Inflammatory macrophage (primary cell): ENCODE measurements at regions not wholly inside any gene's neighbourhood (a gene's known extent, or its start where the extent isn't known, plus 50 kb on each side); places are given as distances from the start of the nearest gene placed in this dataset.

Source experiments
- DNase-seq, 2 donors: peaks; one replicate each; pipeline ENCODE4 v3.0.0-alpha.2; 2020 to 2022

DNA sequence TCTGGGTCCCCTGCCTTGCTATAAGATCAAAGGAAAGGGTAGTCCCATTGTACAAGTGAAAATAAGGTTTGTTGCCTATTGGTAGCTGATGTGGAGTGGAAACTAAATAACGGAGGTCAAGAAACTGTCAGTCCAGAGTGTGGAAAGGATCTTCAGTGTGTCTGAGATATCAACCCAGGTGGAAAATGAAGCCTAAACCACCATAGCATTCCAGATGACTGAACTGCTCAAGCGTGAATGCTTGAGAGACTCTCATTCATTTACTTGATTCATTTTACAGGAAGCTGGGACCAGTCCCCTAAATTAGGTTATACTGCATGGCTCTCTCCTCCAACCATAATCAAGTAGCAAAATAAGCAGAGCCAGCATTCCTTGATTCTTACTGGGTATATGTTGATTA is 116.0 kb upstream of the SLC28A3 start:
- no peak for DNase-seq

DNA sequence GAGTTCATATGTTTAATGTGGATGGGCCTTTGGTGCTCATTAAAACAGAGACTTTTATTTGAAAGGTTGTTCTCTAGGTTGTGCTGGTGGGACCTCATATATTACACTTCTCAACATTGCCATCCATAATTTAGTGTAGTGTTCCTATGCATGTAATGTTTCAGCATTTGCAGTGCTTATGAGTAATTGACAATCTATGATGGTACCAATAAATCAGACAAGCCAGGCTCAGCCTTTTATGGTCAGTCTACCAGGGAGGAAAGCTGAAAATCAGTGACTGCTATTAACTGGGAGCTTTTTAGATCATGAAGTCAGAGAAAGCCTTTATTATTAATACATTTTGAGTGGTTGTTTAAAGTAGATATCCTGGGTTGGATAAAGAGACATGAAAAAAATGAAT is 120.1 kb upstream of the SLC28A3 start:
- no peak for DNase-seq

DNA sequence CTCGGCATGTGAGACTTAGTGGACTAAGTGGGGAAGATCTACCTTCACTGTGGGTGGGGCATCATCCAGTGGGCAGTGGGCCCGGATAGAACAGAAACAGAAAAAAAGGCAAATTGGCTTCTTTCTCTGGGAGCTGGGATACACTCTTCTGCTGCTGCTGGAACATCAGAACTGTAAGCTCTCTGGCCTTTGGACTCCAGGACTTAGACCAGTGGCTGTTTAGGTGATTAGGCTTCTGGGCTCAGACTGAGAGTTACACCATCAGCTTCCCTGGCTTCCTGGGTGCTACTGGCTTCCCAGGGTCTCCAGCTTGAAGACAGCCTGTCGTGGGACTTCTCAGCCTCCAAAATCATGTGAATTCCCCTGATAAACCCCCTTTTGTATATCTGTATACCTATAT is 122.7 kb upstream of the SLC28A3 start:
- no peak for DNase-seq

DNA sequence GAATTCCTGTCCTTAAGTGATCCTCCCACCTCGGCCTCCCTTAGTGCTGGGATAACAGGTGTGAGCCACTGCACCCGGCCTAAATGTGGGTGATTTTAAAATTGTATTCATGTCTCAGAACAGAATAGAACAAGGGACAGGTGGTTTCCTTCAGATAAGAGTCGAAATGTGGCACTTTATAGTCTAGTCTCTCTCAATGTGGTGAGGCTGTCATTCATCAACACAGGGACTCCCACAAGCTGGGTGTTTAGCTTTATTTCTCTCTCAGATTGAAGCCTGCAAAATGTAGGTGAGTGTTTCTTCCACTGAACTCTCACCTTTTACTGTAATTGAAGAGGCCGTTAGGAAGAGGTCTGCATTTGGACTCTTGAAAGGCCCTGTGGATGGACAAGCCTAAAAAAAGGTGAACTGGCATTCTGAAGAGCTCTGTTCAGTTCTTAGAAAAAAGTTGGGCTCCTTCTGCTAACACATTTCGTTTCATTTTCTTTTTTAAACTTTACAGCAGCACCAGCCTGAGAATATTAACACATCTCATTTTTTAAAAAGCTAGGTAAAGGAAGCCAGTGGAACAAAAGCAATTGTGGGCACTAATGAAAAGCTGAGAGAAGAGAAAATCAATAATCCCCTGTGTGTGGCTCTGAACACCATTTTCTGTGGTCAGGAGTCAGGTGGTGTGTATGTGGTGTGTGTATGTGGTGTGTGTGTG is 126.2 kb upstream of the SLC28A3 start:
- no peak for DNase-seq

DNA sequence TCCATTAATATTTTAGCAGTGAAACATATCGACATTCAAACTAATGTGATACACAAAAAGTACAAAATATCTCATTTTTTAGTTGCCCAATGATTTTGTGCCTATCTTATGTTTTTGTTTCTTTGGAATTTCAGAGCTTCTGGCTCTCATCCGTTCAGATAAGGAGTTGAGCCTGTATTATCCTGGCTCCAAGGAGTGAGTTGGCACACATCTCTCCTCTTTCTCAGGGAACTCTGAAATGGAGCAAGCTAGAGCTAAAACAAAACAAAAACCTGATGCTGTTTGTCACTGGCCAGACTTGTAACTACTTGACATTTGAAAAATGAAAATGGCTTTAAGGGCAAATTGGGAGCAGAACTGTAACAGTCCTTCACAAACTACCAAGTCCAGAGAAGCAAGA is 131.3 kb upstream of the SLC28A3 start:
- no peak for DNase-seq

DNA sequence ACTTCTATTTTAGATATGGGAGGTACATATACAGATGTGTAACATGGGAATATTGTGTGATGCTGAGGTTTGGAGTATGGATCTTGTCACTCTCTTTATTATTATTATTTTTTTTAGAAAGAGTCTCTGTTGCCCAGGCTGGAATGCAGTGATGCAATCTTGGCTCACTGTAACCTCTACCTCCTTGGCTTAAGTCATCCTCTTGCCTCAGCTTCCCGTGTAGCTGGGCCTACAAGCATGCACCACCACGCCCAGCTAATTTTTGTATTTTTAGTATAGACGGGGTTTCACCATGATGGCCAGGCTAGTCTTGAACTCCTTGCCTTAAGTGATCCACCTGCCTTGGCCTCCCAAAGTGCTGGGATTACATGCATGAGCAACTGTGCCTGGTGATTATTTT is 138.4 kb upstream of the SLC28A3 start:
- DNase-seq, result no peak

DNA sequence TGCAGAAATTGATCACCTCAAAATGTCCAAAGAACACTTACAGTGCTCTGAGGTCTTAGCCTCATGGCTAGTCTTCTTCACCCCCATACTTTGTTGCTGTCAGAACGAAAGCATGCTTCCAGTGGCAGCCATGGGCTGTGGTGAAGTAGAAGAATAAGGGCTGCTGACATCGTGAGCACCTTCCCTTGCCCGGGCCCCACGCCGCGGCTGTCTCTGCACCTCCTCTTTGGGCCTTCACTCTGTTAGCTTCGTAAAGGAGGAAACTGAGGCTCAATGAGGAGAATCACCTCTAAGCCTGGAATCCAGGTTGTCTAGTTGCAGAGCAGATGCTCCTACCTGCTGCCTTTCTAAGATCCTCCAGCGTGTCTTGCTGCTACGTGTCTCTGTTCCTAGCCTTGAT is 139.5 kb upstream of the SLC28A3 start:
- DNase-seq, result no peak

DNA sequence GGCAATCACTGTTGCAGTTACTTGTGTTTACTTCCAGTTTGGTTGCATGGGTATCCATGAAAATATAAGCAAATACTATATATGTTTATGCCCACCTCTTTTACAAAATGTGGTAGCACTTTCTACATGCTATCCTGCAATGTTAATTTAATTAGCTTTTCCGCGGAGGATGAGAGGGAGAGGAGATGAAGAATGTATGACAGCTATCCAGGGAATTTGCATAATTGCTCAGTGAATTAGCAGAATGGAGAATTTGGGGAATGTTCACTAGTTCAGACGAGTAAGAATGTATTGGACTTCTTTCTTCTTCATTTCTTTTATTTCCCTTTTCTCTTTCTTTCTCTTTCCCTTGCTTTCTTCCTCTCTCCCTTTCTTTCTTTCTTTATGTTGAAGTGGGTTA is 140.7 kb upstream of the SLC28A3 start:
- no peak for DNase-seq

DNA sequence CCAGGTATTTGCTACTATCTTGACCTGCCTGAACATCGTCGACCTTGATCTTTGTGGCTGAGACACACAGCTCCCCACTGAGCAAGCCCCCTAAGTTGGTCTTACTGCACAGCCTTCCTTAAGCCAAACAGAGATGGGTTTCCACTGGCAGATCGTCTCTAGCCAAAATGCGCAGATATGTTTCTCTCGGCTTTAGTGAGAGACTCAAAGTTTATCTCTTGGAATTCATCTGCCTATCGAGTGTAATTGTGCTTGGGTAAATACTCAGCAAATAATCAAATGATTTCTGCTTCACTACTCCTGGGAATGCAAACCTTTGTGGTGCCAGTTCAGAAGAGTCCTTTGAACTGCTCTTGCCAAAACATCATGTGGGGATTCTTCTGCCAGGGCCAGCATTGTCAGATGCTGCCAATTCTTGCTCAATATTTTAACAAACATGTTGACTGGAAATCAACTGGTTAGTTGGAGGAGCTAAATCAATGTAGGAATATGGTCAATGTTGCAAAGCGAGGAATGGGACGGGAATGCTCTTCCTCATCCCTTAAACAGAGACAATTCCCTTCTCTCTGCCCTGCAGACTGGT is 141.2 kb upstream of the SLC28A3 start:
- no peak for DNase-seq

DNA sequence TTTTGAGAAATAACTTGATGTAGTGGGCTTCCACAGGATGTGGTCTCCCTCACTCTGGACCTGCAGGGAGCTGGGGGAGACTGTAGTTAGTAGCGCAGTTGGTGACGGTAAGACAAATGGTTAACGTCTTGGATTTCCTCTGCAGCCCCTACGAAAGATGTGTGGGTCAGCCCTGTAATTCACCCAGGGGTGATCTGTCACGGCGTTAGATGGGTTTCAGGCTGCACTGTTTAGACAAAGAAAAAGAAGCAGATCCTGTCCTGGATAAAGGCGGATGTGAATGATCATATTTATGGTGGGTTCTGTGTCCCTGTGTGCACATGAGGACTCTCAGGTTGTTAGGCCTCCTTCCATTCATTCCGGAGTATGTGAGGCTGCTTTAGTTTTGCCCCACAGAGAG is 142.0 kb upstream of the SLC28A3 start:
- no peak for DNase-seq

DNA sequence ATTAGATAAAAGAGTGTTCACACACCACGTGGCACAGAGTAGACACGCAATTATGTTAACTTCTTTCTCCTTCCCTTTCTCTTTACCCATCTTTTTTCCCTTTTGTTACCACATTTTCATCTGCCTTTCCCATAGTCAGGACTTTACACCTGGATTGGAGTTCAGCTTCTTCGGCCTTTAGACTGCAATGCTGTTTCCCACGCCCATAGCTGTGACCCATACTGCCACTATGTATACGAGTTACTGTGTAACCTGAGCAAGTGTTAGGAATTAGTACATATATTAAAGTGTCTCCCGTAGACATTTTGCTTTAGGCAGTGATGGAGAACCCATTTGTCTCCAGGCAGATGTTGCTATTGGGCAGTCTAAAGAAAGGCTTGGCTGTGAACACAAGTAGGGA is 143.6 kb upstream of the SLC28A3 start:
- DNase-seq, result no peak

DNA sequence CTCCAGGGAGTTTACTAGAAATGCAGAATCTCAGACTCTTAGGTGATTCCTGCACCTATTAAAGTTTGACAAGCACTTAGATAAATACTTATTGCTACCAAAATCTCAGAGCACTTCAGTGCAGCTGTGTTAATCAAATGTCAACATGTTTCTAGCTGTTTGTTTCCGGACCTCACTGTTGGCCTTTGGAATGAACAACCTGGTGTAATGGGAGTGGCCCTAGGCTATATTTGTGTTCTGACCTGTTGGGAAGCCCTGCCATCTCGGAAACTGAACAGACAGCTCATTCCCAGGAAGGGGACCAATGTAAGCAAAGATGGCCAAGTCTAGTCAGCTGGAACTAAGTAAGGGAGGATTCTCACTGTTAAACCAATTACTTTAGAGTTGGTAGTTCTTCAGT is 145.0 kb upstream of the SLC28A3 start:
- DNase-seq, result no peak

DNA sequence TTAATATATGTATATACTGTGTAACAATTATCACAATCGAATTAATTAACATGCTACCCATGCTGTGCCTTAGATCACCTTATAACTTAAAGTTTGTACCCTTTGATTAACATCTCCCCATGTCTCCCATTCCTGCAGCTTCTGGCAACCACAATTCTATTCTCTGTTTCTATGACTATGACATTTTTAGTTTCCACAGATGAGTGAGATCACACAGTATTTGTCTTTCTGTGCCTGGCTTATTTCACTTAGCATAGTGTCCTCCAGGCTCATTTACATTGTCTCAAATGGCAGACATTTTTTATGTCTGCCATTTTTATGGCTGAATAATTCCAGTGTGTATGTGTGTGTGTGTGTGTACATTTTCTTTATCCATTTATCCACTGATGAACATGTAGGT is 146.1 kb upstream of the SLC28A3 start:
- no peak for DNase-seq

DNA sequence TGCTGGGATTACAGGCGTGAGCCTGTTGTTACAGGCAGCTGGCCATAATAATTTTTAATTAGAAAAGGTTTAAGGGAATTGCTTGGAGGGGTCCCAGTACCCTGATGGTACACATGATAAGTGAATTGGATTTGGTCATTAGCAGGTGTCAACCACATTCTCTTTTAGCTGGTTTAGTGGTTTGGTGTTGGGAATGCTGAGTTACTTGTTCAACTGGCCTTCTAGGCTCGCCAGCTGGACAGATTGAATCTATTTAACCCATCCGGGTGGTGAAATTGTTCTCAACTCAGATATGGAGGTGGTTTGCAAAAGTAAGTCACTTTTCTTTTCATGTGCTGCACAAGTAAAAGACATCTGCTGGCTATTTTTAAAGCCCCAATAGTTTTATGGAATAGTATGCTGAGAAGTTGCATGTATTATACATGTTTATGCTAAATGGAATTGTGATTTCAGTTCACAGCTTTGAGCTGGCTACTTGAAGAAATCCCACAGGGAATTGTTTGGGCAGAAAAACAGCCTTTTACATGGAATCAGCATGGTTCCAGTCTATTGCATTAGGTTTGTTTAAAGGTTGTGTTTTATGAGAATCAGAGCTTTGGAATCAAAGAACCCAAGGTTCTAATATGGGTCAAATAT is 149.8 kb upstream of the SLC28A3 start:
- no peak for DNase-seq

DNA sequence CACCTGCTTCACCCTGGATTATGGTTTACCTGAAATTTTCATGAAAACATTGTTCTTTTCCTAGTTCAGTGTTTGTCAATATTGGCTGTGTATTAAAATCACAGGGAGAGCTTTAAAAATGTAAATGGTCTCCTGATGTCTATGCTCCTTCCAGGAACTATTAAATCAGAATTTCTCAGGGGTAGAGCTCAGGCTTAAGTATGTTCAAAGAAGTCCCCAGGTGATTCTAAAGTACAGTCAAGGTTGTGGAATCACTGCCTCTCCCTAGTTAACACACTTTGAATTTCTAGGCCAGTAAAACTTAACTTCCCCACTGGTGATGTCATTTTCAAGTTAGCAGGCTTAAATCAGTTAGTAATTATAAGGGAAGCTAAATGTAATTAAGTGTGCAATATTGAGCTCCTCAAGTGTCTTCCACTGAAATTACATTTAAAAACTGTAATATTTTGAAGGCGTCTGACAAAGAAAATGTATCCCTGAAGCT is 150.3 kb upstream of the SLC28A3 start:
- no peak for DNase-seq

DNA sequence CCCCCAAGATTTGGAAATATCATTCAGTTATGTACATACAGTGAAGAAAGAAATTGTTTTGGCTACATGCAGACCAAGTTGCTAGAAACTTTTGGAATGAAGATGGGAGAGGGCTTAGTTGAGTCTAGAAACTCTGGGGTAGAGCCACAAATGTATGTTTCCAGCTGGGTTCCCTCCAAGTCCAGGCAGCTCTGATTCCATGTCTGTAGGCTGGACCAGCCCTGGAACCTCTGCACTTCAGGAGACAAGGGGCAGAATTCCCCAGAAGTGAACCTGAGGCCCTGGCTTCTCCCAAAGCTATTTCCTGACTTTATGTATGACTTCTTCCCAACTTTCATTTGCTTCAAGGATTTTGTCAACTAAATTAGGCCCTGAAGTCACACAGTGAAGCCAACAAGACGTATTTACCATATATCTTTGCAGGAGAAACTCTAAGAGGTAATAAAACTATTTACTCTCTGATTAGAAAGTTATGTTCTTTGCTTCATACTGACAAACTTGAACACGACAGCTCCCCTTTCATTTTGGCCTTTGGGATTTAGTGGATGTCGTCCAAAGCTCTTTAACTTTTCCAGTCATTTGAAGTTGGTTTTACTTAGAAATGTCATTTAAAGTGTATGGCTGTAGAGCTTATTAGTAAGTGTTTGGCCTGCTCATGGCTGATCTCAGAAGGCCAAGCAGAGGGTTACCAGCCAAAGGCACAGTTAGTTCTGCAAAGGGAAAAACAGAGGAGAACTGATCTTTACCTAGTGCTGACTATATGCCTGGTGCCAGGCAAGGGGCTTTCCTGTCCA is 152.0 kb upstream of the SLC28A3 start:
- no peak for DNase-seq

DNA sequence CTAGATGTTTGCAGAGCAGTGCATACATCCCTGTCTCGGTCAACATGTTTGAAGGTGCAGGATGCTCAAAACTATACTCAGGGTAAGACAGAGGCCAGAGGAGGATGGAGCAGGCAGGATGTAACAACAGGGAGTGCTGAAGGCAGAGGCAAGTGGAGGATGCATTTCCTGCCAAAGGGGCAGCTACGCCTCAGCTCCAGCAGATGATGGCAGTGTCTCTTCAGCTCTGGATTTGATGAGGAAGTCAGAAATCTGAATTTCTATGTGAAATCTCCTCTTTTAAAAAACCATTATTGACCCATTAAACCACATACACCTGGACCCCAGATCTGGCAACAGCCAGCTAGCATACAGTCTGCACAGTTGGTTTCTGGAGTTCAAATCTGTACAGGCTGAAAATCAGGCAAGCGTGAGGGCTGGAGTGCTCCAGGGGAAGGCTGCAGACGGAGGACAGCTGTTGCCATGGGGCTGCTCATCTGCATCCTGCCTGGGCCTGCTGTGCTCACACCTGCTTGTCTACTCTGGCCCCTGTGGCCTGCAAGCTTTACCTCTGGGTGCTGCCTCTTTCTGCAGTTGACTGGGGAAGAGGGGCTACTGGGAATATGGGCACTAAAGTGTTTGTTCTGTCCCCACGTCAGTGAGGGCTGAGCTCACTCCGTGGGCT is 152.9 kb upstream of the SLC28A3 start:
- DNase-seq, result no peak

DNA sequence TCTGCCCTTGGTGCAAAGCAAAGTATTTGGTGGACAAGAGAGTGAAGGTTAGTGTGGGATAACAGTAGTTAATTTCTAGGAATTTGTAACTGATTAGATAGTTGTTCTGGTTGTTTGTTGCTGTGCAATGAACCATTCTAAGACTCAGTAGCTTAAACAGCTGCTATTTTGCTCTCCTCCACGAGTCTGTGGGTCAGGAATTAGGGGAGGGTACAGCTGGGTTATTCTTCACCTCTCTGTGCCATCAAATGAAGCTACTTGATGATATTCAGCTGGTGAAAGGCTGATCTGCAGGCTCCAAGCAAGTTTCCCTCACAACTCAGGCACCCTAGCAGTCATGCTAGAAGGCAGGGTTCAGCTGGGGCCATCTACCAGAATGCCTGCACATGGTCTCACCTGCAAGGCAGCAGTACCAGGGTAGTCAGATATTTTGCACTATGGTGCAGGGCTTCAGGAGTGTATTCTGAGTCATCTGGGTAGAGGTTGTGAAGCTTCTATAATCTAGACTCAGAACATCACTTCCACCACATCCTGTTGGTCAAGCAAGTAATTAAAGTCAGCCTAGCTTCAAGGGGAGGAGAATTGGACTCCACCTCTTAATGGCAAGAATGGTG is 159.5 kb upstream of the SLC28A3 start:
- no peak for DNase-seq

DNA sequence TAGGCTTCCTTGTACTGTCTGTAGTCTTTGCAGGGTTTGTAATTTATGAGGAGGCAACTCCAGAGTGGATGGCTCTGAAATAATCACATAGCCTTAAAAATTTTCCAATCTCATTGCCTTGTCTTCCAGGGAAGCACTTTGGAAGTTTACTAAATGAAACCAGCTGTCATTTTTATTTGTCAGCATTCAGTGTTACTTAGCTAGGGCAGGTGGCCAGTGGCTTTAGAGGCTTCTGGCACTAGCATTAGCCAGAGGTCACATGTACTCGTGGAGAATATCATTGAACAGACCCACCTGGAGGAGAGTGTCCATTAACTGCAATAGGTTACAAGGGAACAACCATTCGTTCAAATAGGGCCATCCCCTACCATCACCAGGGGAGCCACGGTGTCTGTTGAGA is 160.3 kb upstream of the SLC28A3 start:
- no peak for DNase-seq

DNA sequence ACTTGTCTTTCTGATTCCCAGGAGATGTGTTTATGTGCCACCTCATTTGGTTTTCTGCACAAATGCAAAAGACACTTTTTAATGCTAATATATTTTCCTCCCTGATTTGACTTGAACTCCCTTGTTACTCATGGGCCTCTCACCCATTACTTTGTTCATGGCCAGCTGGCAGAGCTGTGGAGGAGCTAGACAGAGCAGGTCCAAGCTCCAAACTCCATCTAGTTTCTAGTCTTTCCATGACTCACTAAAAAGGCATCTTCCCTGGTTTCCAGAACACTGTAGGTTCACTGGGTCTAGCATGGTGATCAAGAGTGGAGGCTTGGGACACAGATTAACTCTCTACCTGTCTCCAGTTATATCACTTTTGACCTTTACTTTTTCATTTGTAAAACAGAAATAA is 161.0 kb upstream of the SLC28A3 start:
- no peak for DNase-seq

DNA sequence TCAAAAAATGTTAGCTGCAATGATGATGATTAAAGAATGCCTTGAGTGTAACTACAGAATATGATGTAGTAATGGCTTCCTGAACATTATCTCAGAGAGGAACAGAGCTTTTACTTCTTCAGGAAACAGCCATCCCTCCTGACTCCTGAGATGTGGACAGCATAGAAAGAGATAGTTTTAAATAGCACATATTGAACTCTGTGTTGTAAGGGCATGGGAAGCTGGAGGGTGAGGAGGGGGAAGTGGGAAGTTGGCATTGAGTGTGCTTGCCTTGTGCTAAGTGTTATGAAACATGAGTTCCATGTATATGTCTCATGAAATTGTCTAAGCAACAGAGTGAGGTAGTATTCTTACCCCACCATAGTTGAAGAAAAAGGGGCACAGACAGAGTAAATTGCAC is 161.5 kb upstream of the SLC28A3 start:
- DNase-seq, result peak; percentile 20 to 51

DNA sequence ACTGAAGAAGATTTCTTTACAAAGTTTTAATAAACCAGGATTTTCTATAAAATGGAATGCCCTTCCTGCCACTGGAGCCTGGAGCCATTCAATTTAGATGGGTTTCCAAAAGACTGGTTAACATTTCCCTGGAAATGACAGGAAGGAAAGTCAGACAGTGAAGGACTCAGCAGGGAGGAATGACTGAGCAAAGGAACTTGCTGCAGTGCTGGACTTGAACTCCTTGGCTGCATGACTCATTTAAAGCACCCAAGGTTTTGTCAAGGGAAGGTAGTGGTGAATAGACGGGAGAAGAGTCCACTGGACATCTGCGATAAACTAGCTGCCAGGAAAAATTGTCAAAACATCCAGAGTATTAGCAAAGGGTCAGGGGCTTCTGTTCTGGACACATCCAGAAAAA is 163.8 kb upstream of the SLC28A3 start:
- no peak for DNase-seq

DNA sequence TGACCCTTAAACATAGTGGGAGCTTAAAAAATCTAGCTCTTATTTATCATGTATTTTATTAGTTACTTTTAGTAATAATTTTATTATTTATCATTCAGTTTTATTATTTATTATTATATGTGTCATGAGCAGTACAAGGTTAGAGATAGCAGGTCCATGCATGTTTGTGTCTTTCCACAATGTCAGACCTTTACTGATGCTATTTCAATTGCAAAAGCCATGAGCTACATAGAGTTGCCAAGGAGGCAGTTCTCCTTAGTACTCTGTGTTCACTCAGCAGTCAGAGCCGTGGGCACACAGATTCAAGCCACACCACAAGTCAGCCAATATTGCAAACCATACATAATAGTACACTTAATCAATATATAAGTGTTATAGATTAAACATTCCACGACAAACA is 157.9 kb upstream of the NTRK2 start:
- no peak for DNase-seq
